Thyroid gland (tissue), 4 donors: ENCODE measurements at regions not wholly inside any gene's neighbourhood (a gene's known extent, or its start where the extent isn't known, plus 50 kb on each side); places are given as distances from the start of the nearest gene placed in this dataset.

Experiments used
- DNase-seq, 2 donors: peaks; one replicate each; pipeline ENCODE4 v3.0.0-alpha.2; 2019
- H3K27ac ChIP-seq, 3 donors: fragments of 200-600 bp; sonication (generic); 1 replicate in 2 of 3; 2 replicates in 1 of 3; pipeline ENCODE4 v1.5.1; 2016 to 2019; ENCODE audit warnings: mild to moderate bottlenecking in 1 of 3, moderate library complexity in 1 of 3
- H3K27me3 ChIP-seq: fragments of 200-600 bp; sonication (generic); one replicate; pipeline ENCODE4 v1.5.1; 2019
- H3K36me3 ChIP-seq, 2 donors: fragments of 200-600 bp; sonication (generic); one replicate each; pipeline ENCODE4 v1.5.1; 2016 to 2019
- H3K4me1 ChIP-seq, 2 donors: fragments of 200-600 bp; sonication (generic); one replicate each; pipeline ENCODE4 v1.5.1; 2017 to 2019
- H3K4me3 ChIP-seq, 3 donors: fragments of 200-600 bp; sonication (generic); replicated peaks in 1 of 3; 1 replicate in 2 of 3; 2 replicates in 1 of 3; pipeline ENCODE4 v1.5.1; 2016; ENCODE audit warnings: mild to moderate bottlenecking in 1 of 3
- H3K9me3 ChIP-seq: fragments of 200-600 bp; sonication (generic); one replicate; pipeline ENCODE4 v1.5.1; 2017
- CTCF ChIP-seq, 6 experiments: fragments of 200-600 bp in 3 of 6; fragments of 450-650 bp in 3 of 6; sonication (generic) in 3 of 6; IDR thresholded peaks; one replicate each; pipeline ENCODE4 v1.5.1; 2016 to 2019; ENCODE audit warnings: antibody characterized with exemption in 6 of 6, mild to moderate bottlenecking in 2 of 6, inconsistent platforms in 1 of 6, moderate library complexity in 1 of 6
- POLR2A ChIP-seq, 2 donors: fragments of 450-650 bp; IDR thresholded peaks; one replicate each; pipeline ENCODE4 v1.6.1; 2017; ENCODE audit warnings: antibody characterized with exemption in 2 of 2, mild to moderate bottlenecking in 2 of 2, moderate library complexity in 1 of 2
- WGBS, 2 donors: methylation state at CpG; one replicate each; pipeline ENCODE4 v1.1.5; 2017; 5-methylcytosine and 5-hydroxymethylcytosine counted together
- intact Hi-C: fragments of 100-400 bp; cut with DNase I; formaldehyde crosslinking; loops from one replicate; pipeline ENCODE4 v1.15.1; 2023

DNA sequence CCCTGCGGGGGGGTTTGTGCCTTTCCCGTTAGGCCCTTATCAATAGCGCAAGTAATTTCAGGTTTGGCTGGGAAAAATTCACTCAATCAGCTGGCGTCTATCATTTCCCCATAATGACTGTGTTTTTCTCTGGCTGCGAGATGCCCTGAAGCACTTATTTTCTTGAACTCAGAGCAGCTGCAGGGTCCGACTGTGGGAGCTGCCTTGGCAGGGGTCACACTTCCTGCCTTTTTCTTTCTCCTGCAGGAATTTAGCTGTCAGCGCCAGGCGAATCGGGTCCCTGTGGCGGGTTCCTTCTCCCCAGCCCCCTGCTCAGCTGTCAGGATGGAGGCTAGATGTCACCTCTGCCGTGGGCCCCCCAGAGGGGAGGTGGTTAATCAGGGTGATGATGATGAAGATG lies 81.3 kb upstream of the HPCAL1 start:
- Histone ChIP-seq H3K36me3 (no peaks in the 10 kb centered on the region), H3K27ac (no peak overlapping the region), H3K4me1 (no peaks in the 10 kb centered on the region), H3K4me3 (no peak overlapping the region), H3K9me3 (no peaks in the 10 kb centered on the region), H3K27me3 (no peaks in the 10 kb centered on the region)
- intact Hi-C loops, result no loop called here
- TF ChIP-seq POLR2A (IDR thresholded peaks at IDR 0.05), result no peak
- DNase-seq, result no peak
- WGBS, 2 donors, result 80 to 84% methylated on average over 11 of the region's 11 CpGs

- TF ChIP-seq CTCF (IDR thresholded peaks at IDR 0.05) (no peak), POLR2A (IDR thresholded peaks at IDR 0.05) (no peak)
- H3K27me3 ChIP-seq, result no peaks in the 10 kb centered on the region
- H3K9me3 ChIP-seq, result no peaks in the 10 kb centered on the region
- H3K27ac ChIP-seq, result no peak overlapping the region
- 87 to 90% methylated on average over 19 of the region's 19 CpGs for WGBS, 2 donors
- intact Hi-C loops, result no loop called here
- no peaks in the 10 kb centered on the region for H3K36me3 ChIP-seq
- DNase-seq, result no peak
- H3K4me1 ChIP-seq, result peaks cover 0 to 3% of the 10 kb centered on the region in 2 donors
- H3K4me3 ChIP-seq, result no peak overlapping the region
These were observed 80.5 kb upstream of the HPCAL1 start for GRCh38 chr2:10221976-10222870.

DNA sequence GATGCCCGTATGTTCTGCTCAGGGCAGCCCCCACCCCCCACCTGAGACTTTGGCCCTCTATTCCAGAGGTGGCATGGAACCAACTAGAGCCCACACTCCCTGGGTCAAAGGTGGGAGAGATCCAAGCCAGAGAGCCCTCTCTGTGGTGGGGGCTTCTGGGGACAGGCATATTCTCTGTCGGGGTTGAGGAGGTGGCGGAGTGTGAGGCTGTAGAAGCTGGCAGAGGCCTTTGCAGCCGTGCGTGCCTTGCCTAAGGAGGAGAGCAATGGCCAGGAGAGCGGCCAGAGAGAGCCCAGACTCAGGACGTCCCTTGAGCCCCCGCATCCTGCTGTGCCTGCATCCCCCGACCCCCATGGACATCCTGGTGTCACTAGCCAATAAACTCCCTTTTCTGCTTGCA lies 79.2 kb upstream of the HPCAL1 start:
- intact Hi-C loops, result no loop called here
- no peaks in the 10 kb centered on the region for H3K9me3 ChIP-seq
- no peak for DNase-seq
- H3K27ac ChIP-seq, result no peak overlapping the region
- no peak overlapping the region for H3K4me3 ChIP-seq
- WGBS, 2 donors, result 82 to 85% methylated on average over 9 of the region's 9 CpGs
- TF ChIP-seq CTCF (IDR thresholded peaks at IDR 0.05) (no peak), POLR2A (IDR thresholded peaks at IDR 0.05) (no peak)
- H3K36me3 ChIP-seq, result no peaks in the 10 kb centered on the region
- peaks cover 0 to 5% of the 10 kb centered on the region in 2 donors for H3K4me1 ChIP-seq
- H3K27me3 ChIP-seq, result no peaks in the 10 kb centered on the region

- H3K9me3 ChIP-seq, result no peaks in the 10 kb centered on the region
- no peak for TF ChIP-seq POLR2A (IDR thresholded peaks at IDR 0.05)
- no peak for TF ChIP-seq CTCF (IDR thresholded peaks at IDR 0.05)
- no peak overlapping the region for H3K4me3 ChIP-seq
- H3K4me1 ChIP-seq, result peaks cover 0 to 5% of the 10 kb centered on the region in 2 donors
- no peak for DNase-seq
- no peaks in the 10 kb centered on the region for H3K27me3 ChIP-seq
- WGBS, 2 donors, result 84 to 90% methylated on average over 15 to 16 of the region's 16 CpGs
- no peak overlapping the region for H3K27ac ChIP-seq
- intact Hi-C loops, result no loop called here
- H3K36me3 ChIP-seq, result no peaks in the 10 kb centered on the region
These were observed 78.6 kb upstream of the HPCAL1 start for GRCh38 chr2:10223932-10224720.

GRCh38 chr2:10224734-10225133 lies 78.0 kb upstream of the HPCAL1 start:
- WGBS, 2 donors, result 88 to 91% methylated on average over 7 of the region's 7 CpGs
- H3K4me1 ChIP-seq, result peaks cover 0 to 5% of the 10 kb centered on the region in 2 donors
- H3K27me3 ChIP-seq, result no peaks in the 10 kb centered on the region
- no peaks in the 10 kb centered on the region for H3K9me3 ChIP-seq
- no peak overlapping the region for H3K4me3 ChIP-seq
- intact Hi-C loops, result no loop called here
- no peak for DNase-seq
- no peak overlapping the region for H3K27ac ChIP-seq
- H3K36me3 ChIP-seq, result no peaks in the 10 kb centered on the region
- TF ChIP-seq CTCF (IDR thresholded peaks at IDR 0.05) (no peak), POLR2A (IDR thresholded peaks at IDR 0.05) (no peak)
